Astrocyte of the hippocampus (primary cell): ENCODE measurements at regions not wholly inside any gene's neighbourhood (a gene's known extent, or its start where the extent isn't known, plus 50 kb on each side); places are given as distances from the start of the nearest gene placed in this dataset.

ENCODE experiments used
- DNase-seq: peaks from one replicate; pipeline ENCODE4 v3.0.0; 2011; ENCODE audit warnings: low read depth, low spot score

DNA sequence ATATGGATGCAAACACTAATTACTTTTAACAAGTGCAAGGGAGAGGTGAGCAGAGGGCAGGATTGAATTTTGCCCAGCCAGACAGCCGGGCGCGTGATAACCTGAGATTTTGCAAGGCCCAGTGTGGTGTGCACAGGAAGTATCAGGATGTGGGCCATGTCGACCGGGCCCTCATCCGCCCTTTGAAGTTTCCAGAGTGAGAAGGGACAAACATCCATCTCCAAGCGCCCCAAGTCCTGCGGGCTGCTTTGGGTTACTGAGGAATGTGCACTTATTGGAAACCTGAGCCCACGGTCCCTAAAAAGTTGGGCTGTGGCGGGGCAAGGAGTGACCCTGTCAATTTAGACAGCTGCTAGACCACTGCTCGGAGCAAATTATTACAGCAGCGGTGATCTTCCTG, 272.2 kb upstream of the IRX2 start:
- DNase-seq: no peak

DNA sequence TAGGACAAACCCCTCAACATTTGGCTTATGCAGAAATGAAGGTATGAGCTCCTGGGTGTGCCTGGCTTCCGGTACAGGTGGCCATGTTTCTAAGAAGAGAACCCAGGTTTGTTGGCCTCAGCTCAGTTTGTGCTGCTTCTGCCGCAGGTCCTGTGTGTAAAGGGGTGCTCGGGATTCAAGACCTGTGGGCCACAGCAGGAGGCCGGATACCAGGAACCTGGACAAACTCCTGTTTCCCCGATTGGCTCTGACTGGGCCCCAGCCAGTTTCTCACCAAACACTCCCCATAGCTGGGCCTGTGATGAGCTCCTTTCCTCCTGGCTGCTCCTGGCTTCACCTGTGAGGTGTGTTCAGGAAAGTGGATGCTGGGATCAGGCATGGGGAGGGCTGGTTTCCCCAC, 271.2 kb upstream of the IRX2 start:
- DNase-seq: no peak

DNA sequence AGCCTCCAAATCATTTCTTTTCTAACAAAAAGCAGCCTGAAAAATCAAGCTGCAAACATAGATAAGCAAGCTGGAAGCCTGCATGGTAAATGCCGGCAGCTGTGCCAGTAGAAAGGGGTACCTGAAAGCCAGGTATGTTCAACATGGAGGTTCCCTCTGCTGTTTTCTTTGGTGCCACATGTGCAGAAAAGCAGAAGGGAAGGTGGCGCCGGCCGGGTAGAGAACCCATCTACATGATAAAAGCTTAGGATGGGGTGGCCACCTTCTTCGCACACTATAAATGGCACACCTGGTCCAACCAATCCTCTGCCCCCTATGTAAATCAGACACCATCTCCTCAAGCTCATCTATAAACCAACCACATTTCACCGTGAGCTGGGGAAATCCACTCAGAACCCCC, 268.9 kb upstream of the IRX2 start:
- DNase-seq: no peak

DNA sequence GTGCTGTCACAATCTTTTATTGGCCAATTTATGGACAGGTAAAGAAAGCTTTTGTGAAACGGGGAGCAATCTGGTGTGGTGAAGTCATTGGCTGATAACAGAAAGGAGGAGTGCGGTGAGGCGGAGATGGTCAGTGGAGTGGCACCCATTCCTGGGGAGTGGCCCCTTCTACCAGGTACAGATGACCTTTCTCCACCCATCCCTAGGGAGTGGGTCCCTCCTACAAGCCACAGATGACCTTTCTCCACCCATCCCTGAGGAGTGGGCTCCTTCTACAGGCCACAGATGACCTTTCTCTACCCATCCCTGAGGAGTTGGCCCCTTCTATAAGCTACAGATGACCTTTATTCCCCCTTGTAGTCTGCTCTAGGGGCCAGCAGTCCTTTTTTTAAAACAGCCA, 267.6 kb upstream of the IRX2 start:
- DNase-seq: no peak

DNA sequence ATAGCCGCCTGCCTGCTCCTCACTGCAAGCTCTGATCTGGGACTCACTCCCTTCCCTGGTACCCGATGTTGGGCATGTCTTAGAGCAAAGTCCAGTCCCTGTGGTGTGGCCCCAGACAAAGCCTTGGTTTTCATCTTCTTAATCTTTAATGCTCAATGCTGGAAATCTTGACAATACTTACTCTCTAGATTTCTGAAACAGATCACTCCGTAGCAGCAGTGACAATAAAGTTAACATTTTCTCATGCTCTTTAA, 260.2 kb upstream of the IRX2 start:
- no peak for DNase-seq

DNA sequence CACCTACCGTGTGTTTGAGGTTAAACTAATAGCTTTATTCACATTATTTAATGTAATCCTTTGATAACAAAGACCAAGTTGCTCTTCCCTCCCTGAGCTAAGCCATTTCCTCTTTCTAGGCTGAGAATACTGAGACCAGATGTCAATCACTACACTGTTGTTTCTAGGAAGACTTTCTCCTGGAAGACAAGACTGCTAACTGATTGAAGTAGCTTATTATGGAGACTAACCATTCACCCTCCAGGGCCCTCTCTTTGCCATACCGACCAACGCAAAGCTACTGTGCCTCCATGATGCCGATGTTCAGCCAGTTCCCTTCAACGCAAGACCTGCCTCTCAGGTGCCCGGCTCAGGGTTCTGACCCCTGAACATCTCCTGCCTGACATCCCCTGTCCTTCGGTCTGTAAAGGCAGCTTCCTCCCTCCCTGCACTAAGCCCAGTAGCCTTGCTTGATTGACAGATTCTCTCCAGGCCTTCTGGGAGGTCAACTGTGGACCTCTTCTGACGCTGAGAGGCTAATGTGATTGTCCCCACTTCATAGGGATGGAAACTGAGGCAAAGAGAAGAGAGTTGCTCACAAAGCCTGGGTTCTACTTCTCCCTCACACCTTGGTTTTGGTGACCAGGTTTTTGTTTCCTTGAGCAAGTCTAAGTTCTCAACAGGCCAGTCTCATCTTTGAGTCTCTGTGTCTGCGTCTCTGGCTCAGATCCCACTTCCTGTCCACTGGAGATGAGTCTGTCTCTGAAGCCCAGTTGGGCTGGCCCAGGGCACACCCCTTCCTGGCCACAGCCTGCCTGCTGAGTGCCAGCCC, 259.7 kb upstream of the IRX2 start:
- DNase-seq: no peak

DNA sequence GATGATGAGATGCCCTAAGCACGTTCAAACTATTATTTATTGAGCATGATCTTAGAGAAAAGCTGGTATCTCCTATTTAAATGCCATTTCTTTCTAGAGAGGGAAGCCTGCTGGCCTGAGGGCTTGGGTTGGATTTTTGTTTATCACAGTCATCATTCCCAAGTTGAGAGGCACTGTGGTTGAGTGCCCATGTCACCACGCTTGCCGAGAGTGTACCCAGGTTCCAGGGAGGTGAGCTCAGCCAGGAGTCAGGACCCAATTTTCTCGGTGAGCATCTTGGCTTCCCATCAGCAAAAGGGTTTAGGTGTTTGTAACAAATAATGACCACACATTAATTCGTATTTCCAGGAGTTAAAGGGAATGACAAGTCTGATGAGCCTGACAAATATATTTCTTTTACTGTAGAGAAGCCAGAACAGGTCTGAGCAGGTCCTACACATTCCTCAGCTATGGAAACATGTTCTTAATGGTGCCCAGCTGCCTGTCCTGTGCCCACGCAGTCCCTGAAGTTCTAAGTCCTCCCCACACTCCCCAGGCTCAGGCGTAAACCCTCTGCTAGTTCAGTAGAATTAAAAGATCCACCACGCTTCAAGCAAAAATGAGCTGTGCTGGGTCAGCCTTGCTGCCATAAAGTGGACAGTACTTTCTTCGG, 258.9 kb upstream of the IRX2 start:
- no peak for DNase-seq

DNA sequence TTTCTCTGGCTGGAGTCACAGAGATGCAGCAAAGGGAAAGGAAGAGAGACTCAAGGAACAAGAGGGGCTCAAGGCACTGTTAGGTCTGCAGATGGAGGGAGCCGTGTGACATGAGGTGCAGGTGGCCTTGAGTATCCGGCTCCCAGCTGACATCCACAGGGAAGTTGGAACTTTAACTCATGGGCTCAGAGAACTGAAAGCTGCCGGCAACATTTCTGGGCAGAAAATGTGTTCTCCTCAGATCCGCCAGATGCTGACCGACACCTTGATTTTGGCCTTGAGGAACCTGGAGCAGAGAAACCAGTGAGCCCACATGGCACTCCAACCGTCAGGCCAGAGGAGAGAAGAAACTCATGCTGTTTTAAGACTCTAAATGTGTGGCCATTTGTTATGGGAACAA, 258.1 kb upstream of the IRX2 start:
- no peak for DNase-seq

DNA sequence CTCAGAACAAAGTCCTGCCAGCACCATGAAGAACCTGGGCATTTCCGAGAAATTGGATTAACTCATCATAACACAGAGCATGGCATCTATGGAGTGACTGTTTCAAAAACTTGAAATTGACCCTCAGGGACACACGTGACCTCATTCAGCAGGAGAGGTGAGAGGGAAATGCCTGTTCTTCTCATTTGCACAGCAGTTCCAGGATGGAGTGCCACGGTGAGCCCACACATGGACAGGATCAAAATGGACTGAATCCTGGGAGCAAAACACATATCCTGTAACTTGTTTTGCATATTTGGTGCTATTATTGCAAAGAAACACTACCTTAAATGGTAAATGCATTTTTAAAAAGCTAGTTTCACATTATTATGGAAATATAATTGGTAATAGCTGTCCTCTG, 256.1 kb upstream of the IRX2 start:
- DNase-seq: no peak

DNA sequence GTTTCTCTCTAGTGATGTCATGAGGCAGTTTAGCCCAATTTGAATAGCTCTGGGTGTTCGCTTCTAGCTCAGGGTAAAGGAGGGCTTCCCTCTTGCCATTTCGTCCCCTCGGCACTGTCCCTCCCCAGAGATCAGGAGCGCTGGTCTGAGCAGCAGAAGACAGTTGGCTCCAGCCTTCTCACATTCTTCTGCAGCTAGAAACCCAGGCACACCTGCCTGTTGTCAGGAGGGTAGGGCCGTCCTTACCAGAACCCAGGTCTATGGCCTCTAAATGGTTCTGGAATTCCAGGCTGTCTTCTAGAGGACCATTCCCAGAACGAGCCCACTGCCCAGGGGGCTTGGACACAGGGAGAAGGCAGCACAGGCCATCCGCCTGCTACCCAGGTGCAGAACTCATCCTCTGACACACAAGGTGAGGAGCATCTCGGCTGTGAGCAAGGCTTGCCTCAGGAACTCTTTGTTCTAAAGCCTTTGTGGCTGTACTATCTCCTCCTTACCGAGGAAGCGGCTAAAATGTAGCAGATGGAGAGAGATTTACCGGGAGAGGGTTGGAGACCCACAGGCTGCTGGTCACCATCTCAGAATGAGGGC, 255.6 kb upstream of the IRX2 start:
- DNase-seq: no peak

DNA sequence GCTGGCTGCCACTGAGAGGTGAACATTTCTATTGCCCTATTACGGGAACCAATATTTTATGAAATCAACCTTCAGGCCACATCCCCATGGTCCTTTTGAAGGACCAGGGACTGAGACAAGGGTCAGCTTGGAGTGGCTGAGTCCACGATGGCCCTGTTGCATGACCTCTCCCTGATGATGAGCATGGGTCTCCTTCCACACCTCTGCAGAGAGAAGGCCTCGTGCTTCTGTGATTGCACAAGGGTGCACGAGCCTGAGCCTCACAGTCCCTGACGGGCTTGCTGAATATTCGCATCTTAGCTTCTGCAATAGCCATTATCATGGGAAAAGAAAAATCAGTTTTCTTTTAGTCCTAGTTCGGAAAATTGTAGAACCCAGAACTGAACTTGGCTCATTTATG, 255.0 kb upstream of the IRX2 start:
- no peak for DNase-seq

DNA sequence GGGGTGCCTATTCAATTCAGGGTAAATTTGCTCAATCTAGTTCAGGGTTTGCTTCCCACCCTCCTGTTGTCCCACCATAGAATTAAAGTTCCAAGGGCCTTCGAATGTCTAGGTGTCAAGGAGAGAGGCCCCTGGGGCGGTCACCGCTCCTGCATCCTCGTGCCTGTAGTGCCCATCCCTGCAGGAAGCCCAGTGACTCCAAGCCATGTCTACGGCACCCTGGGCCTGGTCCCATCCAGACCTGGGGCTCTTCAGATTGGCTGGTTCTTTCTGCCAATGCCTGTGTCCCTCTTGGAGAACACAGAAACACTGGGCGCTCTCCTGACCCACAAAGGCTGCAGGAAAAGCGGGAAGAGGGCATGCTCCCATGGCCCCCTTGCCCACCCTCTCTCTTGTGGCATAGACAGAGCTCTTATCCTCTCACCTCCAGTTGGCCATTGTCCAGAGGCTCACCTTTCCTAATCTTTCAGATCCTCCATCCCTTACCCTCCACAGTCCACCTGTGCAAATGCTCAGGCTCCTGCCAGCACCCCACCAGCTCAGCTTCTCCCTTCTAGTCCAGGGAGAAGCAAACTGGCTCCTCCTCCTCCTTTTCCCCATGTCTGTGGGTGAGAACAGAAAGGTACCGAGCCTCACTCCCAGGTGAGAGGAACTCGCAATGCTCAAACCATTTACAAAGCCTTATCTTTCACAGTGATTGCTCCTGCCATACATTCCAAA, 253.0 kb upstream of the IRX2 start:
- DNase-seq: no peak

DNA sequence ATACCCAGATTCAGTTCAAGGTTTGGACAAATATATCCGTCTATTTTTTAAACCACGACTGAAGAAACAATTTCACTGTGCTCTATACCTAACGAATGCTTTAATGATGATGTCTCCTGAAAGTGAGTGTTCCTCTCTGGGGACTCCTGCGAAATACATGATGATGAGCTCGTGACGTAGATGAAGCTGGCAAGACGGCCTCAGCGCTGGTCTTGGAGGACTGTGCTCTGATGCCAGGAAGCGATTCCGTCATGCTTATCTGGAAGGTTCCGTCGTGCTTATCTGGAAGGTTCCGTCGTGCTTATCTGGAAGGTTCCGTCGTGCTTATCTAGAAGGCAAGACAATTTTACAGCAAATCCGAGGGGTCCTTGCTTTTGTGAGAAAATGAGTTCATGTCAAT, 250.8 kb upstream of the IRX2 start:
- DNase-seq: no peak

DNA sequence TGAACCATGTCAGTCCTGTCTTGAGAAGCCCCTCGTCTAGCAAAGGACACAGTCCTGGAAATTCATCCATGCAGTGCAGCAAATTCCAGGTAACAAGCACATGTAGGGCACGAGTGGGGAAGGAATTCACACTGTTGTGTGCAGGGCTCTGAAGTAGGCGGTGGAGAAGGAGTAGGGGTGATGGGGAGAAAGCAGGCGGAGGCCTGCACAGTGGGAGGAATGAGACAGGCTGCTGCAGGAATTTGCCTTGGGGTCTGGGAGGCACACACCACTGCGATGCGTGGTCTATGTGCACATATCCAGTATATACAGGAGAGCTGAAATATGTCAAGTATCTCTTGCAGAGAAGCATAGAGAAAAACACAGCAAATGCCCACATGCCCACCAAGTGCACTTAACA, 249.2 kb upstream of the IRX2 start:
- no peak for DNase-seq

DNA sequence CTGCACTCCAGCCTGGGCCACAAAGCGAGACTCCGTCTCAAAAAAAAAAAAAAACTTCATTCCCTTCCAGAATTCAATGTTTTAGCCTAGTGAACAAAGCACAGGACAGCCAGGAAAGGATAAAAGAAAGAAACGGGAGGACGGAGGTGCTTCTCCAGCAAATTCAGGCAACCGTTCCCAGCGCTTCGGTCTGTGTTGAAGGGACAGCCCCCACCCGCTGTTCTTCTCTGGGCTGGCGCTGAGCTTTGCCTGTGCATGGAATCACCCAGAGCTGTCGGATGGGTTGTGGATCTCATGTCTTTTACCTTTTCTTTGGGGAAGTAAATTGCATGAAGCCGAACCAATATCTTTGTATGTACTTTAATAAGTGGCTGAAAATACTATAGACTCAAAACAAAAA, 248.4 kb upstream of the IRX2 start:
- DNase-seq: no peak

DNA sequence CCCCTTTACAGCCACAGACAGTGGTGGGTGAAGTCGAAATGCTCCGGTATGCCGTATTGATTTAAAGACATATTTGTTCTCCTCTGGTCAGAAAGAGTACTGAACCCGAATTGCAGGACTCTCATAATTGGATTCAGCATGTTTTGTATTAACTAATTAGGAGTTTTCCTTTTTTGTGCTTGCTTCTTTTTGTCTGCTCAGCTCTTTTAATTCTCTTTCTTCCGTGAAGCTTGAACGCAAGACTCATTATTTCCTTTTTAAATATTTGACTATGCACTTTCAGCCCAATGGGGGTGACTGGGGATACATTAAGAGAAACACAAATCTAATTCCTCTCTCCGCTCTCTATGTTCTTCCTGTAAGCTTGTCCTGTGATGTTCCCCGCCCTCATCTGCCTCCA, 246.6 kb upstream of the IRX2 start:
- no peak for DNase-seq

DNA sequence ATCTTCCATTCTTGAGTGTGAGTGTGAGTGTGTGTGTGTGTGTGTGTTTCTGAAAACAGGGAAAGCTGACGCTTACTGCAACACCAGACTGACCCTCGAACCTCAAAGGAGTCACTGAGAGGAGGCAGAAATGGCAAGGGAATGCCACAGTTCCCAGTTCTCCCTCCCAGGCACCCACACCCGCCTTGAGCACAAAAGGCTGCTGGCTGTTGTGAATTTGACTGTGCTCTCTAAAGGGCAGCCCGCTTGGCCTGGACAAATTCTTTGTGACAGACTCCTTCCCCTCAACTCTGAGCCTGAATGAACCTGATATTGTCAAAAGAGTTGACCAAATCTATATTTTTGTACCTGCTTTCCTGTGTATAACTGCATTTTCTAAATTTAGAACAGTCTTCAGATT, 245.7 kb upstream of the IRX2 start:
- DNase-seq: no peak

DNA sequence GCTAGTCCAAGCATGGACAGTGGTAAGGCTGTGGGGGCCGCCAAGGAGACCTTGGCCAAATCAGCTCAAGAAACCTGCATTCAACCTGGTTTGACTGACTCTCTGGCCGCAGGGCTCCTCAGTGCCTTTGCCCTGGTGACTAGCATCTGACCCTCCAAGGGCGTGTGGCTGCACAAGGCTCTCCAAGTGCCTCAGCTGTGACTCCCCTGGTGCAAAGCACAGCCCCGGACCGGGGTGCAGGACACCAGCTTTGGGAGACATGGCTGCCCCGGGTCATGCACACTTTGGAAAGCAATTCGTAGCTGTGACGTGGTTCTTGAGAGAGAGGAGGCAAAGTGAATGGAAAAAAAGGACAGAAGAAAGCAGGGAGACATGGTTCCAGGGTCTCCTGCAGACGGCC, 245.2 kb upstream of the IRX2 start:
- no peak for DNase-seq

DNA sequence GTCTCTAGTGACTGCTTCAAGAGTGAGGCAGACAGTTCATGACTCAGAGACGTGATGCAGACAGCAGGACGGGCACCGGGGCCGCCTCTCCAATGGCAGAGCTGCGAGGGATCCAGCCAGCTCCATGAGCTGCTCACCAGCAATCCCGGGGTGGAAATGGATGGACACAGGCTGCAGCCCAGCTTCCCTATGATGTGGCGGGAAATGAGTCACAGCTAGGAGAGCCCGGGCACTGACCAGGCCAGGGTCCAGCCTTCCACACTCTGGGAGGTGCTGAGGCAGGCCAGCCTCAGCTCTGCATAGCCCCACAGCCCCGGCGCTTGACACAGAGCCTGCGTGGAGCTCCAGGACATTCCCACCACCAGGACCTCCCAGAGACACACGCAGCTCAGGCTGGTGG, 244.8 kb upstream of the IRX2 start:
- no peak for DNase-seq

DNA sequence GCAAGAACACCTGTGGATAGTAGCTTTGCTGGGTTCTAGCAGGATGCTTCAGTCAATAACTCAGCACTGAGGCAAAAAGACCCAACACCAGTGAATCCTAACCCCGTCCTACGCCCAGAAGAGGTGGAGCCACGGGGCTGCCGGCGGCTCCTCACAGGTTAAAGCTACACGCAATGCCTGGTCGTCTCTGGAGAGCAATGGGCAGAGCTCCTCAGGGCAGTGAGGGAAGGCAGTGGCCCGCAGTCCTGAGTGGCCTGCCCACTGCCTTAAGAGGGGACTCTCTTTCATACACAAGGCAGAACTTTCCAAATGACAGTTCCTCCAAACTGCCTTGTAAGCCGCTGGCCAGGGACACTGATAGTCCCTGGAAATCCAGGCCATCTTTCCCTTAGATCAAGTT, 244.2 kb upstream of the IRX2 start:
- no peak for DNase-seq

DNA sequence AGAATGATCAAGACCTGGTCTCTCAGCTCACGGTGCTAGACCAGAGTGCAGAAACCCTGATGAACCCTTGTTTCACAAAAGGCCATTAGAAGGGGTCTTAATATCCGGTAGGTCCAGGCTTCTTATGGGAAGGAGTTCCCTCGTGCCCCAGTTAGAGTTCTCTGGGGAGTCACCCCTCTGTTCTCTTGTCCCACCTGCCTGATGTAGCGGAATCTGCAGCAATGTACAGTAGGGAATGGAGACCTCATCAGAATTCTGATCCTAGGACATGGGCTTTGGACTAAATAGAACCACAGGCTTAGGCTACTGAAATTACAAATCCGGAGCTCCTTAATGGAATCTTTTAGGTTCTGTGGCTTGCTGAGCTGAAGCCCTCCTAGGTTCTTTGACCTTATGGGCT, 243.6 kb upstream of the IRX2 start:
- no peak for DNase-seq

DNA sequence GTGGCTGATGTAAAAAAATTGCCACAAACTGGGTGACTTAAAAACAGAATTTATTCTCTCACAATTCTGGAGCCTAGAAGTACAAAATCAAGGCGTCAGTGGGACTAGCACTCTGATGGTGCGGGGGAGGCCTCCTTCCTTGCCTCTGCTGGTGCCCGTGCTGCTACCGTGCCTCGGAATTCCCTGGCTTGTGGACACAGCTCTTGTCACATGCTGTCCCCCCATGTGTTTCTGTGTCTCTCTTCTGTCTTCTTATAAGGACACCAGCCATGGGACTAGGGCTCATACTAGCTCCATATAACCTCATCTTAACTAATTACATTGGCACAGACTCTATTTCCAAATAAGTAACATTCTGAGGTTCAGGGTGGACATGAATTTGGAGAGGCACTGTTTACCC, 242.3 kb upstream of the IRX2 start:
- DNase-seq: no peak

DNA sequence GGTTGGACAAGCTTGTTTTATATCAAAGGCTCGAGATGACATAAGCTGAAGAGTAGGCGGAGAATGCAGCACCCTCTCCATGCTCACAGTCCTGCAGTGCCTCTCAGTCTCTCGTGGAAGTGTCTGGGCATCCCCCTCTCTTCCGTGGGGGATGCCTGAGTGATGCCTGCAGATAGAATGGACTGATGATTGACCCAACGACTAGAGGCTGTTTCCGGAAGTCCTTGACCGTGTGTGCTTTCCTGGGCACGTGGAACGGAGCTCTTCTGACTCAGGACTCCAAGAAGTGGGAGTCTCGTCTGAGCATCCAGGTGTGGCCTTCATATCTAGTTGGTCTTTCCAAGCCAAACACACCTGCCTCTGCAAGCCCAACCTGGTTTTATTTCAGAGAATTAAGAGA, 241.8 kb upstream of the IRX2 start:
- DNase-seq: no peak
